ENCODE measurements at regions not wholly inside any gene's neighbourhood (a gene's known extent, or its start where the extent isn't known, plus 50 kb on each side); places are given as distances from the start of the nearest gene placed in this dataset.

DNA sequence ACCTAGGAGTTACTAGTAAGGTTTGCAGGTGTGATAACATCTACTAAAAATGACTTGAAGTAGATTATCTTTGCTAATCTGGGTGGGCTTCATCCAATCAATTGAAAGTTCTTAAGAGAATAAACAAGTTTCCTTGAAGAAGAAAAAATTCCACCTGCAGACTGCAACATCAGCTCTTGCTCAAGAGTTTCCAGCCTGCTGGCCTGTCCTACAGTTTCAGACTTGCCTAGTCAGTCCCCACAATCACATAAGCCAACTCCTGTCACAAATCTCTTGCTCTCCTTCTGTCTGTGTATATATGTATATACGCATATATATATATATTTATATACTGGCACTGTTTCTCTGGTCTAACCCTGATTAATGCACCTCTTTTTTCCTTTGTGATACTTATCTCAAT, 67.3 kb upstream of the ITM2B start:
- TF ChIP-seq POLR2AphosphoS5 (IDR thresholded peaks at IDR 0.05) = no peak
- no peak for TF ChIP-seq POLR2A (IDR thresholded peaks at IDR 0.05)
- no peak for TF ChIP-seq CTCF (IDR thresholded peaks at IDR 0.05)

Data from upper lobe of left lung (tissue), 4 donors.